ENCODE measurements at regions not wholly inside any gene's neighbourhood (a gene's known extent, or its start where the extent isn't known, plus 50 kb on each side); places are given as distances from the start of the nearest gene placed in this dataset.

DNA sequence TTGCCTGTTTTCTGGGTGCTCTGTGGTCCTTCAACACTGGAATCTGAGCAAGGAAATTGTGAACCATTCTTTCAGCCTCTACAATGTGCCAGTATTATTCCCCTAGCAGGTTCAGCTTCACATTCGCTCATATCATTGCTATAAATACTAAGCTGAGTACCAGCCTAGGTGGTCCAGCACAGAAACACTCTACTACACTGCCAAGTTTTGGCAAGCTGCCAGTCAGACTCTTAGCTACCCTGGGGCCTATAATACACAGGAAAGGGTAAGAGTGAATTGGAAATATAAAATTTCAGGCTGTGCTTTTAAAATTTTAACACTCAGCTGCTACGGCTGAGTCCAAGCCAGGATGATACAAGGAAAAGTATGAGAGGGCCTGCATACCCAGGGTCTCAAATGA, 49.9 kb upstream of the PPP1R3A start:
- TF ChIP-seq, protein P1, sequence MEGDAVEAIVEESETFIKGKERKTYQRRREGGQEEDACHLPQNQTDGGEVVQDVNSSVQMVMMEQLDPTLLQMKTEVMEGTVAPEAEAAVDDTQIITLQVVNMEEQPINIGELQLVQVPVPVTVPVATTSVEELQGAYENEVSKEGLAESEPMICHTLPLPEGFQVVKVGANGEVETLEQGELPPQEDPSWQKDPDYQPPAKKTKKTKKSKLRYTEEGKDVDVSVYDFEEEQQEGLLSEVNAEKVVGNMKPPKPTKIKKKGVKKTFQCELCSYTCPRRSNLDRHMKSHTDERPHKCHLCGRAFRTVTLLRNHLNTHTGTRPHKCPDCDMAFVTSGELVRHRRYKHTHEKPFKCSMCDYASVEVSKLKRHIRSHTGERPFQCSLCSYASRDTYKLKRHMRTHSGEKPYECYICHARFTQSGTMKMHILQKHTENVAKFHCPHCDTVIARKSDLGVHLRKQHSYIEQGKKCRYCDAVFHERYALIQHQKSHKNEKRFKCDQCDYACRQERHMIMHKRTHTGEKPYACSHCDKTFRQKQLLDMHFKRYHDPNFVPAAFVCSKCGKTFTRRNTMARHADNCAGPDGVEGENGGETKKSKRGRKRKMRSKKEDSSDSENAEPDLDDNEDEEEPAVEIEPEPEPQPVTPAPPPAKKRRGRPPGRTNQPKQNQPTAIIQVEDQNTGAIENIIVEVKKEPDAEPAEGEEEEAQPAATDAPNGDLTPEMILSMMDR (IDR thresholded peaks at IDR 0.05): no peak
- no peak for TF ChIP-seq POLR2A (IDR thresholded peaks at IDR 0.05)
